ENCODE measurements at regions not wholly inside any gene's neighbourhood (a gene's known extent, or its start where the extent isn't known, plus 50 kb on each side); places are given as distances from the start of the nearest gene placed in this dataset.

GRCh38 chrX:124925681-124926080, 394.0 kb upstream of the TEX13C start:
- TF ChIP-seq CTCF (IDR thresholded peaks at IDR 0.05) (no peak), EZH2 (IDR thresholded peaks at IDR 0.05; ENCODE audit: borderline replicate concordance, insufficient read depth, low read depth, low read length, poor library complexity, severe bottlenecking) (no peak)
